GM18520 (cell line): ENCODE measurements at regions not wholly inside any gene's neighbourhood (a gene's known extent, or its start where the extent isn't known, plus 50 kb on each side); places are given as distances from the start of the nearest gene placed in this dataset.

Experiments used
- ATAC-seq: cut with Tn5 transposase; IDR thresholded peaks from one replicate; pipeline ENCODE4 v1.9.1; 2021; ENCODE audit not compliant: unreplicated experiment

DNA sequence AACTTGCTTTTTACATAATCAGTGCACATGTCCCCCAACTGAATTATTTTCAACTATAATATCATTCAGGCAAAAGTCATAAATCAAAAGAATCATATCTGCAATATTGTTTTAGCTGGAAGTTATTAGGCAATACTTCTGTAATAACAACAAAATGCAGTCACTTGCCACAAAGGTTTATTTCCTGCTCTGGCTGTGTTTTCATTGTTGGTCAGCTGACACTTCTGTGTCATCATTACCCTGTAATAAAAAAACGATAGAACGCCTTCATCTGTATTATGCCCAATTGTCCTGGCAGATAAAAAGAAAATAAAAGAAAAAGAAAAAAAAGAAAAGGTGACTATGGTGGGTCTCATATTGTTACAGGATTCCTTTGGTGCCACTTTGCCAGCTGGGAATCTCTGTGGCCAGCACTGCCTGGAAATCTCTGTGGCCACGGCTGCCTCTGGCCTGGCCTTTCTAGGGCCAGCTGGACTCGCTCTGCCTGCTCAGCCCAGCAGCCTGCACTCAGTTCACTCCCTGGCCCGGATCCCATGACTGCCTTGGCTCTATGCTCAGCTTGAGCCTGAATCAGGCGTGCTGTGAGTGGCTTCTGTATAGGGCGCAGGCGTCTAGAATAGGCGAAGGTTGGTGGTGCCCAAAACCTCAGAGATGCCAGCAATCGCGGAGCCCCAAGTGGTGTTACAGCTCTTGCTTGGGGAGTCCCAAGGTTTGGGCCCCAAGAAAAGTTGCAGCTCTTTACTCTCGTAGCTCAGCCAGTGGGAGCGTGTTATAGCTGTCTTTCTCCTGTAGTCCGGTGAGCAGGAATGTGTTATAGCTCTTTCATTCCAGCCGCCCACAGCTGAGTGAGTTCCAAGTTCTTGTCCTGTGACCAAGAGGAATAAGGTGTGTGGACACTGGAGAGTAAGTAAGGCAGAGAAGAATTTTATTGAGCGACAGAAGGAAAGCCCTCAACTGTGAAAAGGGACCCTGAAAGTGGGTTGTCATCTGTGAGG is 1227.1 kb downstream of the SLITRK1 start:
- ATAC-seq: no peak

DNA sequence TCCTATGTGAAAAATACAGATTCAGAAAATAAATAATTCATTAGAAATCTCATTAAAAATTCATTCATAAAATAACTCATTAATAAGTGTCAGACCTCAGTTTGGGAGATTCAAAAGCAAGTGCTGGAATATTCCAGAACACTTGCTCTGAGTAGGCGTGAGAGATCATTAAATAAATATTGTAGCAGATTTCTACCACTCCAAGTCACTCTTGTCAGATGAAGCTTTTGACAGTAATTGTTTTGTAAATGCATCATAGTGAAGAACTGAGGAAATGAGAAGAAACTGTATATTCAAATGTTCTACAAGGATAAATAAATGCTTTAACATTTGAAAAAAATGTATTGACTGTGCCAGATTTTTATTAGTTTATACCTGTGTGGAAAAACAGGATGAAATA is 1228.1 kb downstream of the SLITRK1 start:
- ATAC-seq: no peak

DNA sequence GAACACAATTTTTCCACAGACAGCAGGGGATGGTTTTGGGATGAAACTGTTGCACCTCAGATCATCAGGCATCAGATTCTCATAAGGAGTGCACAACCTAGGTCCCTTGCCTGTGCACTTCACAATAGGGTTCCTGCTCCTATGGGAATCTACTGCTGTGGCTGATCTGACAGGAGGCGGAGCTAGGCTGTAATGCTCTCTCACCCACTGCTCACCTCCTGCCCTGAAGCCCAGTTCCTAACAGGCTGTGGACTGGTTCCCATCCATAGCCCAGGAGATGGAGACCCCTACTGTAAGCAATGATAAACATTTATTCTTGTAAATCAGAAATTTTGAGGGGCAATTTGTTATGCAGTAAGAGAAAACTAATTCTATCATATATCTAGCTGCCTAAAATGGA is 1234.7 kb downstream of the SLITRK1 start:
- ATAC-seq: no peak

DNA sequence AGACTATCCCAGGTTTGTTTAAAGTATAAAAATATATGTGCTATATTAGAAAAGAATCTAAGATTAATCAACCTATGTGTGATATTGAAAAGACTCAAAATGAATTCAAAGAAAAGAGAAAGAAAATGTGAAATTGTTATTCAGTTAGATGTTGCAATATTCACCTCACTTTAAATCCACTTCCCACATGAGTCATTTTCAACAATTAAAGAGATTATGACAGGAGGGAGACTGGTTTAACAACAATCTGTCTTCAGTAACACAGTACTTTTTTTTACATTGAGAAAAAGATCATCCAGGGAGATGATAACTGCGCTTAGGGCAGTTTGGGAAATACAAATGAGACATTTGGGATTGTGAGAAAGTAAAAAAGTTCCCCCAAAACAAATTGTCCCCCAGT is 1246.2 kb downstream of the SLITRK1 start:
- no peak for ATAC-seq

DNA sequence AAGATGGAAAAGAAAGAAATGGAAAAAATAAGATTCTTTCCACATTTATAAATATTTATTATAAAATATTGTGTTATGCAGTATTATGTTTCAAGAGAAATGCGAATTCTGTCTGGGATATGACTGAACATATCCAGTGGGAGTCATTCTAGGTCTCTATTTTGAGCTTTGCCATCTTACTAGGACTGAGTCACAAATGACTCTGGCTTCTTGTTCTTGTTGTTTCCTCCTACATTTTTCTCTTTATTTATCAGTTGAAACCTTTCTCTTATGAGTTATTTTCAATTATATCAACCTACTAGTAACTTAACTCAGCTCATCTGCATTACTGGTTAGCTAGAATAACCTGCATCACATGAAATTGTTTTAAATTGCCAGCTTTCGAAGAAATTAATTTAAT is 1247.3 kb downstream of the SLITRK1 start:
- no peak for ATAC-seq

DNA sequence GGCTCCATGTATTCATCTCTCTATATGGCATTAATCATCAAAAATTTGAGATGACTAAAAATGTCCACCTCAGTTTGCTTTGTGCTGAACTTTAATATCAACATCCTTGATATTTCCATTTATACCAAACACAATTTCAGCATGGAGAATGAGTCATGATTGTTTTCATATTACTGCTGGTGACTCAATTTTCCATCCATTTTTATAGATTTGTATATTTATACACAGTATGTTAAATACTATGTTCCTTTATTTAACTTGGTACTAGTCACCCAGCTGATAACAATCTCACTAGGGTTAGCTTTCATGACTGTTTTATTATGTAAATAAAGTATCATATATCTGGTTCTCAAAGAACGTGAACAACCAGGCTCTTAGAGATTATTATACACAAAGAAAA is 1255.1 kb downstream of the SLITRK1 start:
- ATAC-seq: no peak

DNA sequence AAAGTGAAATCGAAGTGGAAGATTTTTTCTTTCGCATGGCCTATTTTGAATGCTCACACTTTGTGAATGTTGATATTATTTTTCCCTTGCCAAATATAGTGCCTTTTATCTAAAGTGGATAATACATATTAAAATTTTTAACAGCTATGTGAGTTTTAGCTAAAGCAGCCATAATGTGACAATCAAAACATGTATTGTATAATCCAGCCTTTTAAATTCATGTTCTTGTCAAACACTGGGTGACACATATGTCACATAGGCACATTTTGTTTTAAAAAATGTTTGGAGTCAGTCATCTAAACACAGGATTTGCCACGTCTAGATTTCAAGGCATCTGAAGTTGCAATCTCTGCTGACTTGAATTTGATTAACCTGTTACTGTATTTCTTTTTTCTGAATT is 1256.6 kb downstream of the SLITRK1 start:
- ATAC-seq: no peak

DNA sequence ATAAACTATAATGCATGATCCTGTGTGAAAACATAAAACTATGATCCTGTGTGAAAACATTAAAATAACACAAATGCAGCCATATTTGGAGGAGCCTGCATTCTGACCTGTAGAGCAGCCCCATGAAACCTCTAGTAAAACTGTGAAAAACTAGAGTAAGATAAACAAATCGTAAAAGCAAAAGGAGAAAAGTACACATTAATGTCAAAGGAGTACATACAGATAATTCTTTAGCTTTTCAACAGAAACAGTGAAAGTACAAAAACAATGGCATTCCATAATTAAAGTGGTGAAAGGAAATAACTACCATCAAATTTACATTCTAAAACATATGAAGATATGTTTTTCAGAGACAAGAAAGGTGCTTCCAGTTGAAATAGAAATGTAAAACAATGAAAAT is 1267.2 kb downstream of the SLITRK1 start:
- ATAC-seq: no peak

DNA sequence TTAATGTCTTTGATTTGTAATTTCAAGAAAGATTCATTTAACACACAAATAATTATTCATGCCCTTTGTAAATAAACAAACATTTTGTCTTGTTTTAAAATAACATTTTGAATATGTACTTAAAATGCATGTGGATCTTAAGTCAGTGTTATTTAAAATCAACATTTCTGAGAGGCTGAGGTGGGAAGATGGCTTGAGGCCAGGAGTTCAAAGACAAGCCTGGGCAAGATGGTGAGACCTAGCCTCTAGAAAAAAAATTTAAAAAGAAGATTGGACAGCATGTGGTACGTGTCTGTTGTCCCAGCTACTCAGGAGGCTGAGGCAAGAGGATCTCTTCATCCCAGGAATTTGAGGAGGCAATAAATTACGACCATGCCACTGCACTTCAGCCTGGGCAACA is 1268.2 kb downstream of the SLITRK1 start:
- no peak for ATAC-seq

DNA sequence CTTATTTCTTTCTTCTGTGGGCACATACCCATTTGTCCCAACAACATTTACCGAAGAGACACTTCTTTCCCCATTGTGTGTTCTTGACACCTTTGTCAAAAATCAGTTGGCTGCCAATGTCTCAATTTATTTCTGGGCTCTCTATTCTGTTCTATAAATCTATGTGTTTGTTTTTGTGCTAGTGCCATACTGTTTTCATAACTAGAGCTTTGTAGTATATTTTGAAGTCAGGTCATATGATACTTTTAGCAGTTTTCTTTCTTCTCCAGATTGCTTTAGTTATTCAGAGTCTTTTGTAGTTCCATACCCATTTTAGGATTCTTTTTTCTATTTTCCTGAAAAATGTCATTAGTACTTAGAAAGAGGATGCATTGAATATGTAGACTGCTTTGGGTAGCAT is 1276.3 kb downstream of the SLITRK1 start:
- ATAC-seq: no peak

DNA sequence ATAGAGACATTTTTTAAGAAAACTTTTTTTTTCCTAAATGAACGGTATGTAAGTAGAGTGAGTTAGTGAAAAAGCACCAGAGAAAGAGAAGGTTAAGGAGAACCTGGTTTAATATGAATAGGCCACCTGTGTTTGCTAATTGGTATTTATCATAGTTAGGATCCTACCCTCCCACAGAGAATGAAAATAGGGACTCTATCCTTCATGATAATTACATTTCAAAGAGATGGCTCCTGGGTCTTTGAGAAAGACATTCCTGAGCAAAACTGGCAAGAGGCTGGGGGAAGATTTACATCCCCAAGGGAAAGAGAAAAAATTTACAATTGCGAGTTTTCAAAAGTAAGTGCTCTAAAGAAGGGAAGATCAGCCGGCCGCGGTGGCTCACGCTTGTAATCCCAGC is 1284.5 kb downstream of the SLITRK1 start:
- no peak for ATAC-seq

DNA sequence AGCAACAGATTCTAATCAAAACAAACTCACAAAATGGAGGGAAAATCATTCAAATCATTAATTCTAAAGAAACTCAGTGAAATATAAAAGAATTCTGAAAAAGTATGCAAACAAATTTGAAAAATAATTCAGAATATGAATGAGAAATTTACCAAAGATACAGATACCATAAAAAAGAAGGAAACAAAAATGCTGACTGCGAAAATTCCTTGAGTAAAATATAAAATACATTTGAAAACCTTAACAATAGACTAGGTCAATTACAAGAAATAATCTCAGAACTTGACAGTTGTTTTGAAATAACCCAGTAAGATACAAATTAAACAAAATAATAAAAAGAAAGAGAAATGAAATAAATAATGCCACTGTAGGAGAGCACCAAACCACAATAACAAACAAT is 1289.0 kb downstream of the SLITRK1 start:
- no peak for ATAC-seq

DNA sequence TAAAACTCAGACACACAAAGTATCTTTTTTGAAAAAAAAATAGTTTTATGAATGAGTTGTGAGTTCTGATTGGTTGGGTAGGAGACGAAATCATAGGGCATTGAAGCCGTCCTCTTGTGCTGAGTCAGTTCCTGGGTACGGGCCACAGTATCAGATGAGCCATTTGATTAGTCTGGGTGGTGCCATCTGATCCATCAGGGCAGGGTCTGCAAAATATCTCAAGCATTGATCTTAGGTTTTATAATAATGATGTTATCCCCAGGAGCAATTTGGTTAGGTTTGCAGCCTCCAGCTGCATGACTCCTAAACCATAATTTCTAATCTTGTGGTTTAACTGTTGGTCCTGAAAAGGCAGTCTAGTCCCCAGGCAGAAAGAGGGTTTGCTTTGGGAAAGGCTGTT is 1310.6 kb downstream of the SLITRK1 start:
- ATAC-seq: no peak

DNA sequence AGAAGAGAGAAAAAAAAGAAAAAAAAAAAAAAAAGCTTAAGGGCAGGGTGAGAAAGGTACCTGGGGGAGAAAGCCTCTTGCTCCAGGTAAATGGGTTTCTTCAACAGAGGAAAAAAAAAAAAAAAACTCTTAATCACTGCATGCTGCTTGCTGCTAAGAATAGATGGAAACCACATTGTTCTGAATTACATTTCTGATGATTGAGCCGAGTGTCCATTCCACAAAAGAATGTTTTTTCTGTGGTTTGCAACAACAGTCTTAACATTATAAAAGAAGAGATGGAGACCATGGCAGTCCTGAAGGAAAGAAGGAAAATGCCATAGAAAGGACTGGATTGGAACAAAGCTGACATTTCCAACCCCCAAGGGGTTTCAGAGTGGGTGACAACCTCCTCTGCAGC is 1312.7 kb downstream of the SLITRK1 start:
- no peak for ATAC-seq

DNA sequence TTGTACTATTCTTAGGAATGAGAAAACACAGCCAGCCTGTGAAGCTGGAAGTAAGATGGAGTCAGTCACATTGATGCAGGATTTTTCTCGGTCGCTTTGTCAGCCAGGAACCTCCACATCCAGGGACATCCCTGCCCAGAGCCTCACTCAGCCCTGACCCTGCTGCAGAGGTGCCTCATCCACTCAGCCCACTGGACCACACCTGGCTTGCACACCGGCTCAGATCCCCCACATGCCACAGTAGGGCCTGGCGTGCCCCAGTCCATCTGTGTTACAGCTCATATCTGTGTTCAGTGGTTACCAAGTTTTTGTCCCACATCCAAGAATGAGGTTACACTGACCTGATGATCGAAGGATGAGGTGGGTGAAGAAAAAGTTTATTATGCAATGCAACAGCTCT is 1315.4 kb downstream of the SLITRK1 start:
- no peak for ATAC-seq

DNA sequence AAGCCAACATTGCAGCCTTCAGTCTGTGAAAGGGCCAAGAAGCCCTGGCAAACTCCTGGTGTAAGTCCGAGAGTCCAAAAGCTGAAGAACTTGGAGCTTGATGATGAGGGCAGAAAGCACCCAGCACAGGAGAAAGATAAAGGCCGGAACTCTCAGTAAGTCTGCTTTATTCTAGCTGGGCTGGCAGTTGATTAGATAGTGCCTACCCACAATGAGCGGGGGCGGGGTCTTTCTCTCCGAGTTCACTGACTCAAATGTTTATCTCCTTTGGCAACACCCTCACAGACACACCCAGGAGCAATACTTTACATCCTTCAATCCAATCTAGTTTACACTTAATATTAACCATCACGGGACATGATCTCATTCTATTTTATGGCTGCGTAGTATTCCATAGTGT is 1317.1 kb downstream of the SLITRK1 start:
- no peak for ATAC-seq

DNA sequence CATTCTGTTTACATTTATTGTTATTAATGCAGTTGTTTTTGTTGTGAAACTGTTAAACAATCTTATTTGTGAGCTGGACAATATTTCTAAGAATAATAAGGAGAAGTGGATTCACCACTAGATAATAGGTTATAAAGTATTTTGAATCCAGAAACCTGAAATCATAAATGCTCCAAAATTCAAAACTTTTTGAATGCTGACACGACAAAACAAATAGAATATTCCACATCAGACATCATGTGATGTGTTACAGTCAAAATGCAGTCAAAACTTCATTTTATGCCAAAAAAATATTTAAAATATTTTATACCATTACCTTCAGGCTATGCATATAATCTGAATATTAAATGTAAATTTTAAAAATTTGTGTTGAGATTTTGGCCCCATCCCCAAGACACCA is 1321.4 kb downstream of the SLITRK1 start:
- no peak for ATAC-seq

DNA sequence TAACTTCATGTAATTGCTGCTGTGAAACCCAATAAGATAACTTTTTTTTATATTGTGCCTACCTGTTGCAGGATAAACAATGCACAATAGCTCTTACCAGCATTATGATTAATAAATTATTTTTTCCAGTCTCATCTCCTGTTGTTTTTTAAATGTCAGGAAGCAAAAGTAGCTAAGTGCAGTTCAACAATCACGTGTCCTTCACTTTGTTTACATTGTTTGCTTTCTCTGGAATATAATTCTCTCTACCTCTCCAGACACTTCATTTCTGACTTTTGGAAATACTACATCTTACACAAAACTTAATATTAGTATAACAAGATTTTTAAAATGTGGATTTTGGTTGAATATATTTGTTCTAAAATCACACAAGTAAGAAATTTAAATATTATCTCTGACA is 1359.4 kb downstream of the SLITRK1 start:
- ATAC-seq: no peak

DNA sequence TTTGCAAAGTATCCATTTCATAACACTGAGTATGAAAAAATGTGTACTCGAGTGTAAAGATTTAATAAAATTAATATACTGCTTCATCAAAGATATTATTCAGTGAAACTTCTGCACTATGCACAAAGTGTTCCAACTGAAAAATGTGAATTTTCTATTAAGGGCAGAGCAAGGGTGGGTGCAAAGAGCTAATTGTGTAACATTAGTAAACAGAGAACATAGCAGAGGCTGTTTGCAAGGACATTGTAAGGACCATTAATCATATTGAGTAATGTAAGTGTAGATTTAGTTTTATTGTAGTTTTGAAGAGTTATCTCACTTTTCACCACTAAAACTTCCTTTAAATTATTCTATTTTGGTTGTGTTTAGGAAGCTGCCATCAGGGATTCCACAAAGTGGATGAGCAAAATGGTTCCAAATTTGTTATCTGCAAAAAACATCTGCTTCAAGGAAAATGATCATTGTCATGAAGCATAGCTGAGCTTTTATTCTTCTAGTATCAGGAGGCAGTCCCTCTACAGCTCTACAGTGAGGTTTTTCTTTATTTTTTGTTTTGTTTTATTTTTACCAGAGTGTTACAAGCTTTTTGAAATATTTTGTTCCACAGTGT is 1375.4 kb downstream of the SLITRK1 start:
- ATAC-seq: no peak

DNA sequence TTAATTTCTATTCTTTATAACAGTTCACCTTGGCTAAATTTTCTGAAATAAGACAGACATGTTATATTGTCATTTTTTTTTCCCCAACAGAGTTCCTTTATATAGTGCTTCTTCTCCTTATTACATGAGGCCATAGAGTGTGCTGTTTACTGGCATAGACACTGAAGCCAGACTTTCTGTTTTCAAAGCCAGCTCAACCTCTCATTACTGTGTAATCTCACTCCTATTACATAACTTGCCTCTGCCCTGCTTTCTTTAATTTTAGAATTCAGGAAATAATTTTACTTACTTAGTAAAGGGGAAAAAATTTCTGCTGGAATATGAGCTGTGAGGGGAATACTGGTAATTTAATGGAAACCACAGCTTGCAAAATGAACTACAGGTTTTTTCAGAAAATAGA is 1380.4 kb downstream of the SLITRK1 start:
- no peak for ATAC-seq

DNA sequence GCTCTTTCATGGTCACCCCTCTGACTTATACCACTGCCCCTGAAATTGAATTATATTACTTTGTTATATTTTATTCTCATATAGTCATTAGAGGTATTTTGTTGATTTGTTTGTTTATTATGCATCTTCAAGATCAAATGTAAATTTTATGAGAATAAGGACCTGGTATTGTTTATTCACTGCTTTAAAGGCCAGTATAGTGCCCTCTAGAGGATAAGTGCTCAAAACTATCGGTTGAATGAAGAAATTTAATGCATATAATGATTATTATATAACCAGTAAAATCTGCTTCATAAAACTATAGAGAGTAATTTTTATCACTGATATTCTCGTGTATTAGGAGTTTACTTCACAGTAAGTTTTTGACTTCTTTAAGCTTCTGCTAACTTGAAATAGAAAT is 1401.9 kb downstream of the SLITRK1 start:
- ATAC-seq: no peak

DNA sequence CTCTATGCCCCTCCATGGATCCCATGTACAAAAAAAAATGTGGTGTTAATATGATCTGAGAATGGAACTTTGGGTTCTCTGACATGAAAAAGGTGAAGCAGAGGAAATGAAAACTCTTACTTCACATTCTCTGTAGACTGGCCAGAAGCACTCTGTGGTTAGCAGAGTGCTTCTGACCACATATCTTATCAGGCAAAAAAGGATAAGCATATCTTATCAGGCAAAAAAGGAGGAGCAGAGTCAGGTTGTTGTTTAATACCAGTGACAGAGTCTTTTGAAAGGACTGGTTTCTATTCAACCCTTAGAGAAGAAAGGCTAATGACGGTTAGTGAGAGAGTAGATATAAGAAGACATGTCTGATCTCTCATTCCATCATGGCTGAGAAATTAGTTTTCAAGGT is 1404.8 kb downstream of the SLITRK1 start:
- no peak for ATAC-seq

DNA sequence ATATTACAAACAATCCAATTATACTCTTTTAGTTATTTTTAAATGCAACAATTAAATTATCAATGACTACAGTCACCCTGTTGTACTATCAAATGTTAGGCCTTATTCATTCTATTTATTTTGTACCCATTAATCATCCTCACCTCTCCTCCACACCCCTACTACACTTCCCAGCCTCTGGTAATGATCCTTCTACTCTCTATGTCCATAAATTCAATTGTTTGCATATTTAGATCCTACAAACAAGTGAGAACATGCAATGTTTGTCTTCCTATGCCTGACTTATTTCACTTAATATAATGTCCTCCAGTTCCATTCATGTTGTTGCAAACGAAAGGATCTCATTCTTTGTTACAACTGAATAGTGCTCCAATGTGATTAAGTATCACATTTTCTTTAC is 1414.6 kb downstream of the SLITRK1 start:
- no peak for ATAC-seq
